ENCODE measurements at regions not wholly inside any gene's neighbourhood (a gene's known extent, or its start where the extent isn't known, plus 50 kb on each side); places are given as distances from the start of the nearest gene placed in this dataset.
A peak's percentile ranks its signal among the peaks of the same experiment; 100 is the strongest.

DNA sequence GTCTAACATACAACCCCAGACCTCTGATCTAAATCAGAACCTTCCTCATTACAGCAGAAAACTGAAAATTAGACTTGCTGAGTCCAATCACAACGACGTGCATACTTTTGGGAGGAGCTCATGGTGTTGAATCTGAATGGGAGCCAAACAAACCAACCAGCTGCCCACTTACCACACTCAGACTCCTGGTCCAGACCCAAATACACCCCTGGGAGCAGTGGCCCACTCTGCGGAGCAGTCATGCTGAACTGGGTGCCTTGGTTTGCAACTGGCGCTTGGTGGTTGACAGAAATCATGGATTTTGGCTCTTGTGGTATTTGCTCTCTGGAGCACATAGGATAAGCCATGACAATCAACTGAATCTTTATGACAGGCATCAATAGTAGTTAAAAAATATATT lies 253.6 kb upstream of the TNP1 start:
- H3K9me3 ChIP-seq (ENCODE audit: insufficient read depth, low read depth, low read length): no peaks in the 10 kb centered on the region
- WGBS (ENCODE audit: extremely low coverage, insufficient coverage, insufficient read length): no CpG with 5 or more reads among the region's 4 CpGs
- no peaks in the 10 kb centered on the region for H3K27me3 ChIP-seq (ENCODE audit: insufficient read depth, low read length)
- no peak overlapping the region for H2AFZ ChIP-seq (ENCODE audit: insufficient read depth, low read length, poor library complexity)
- no peak overlapping the region for H3K4me2 ChIP-seq (ENCODE audit: low read length)
- H3K9ac ChIP-seq (ENCODE audit: low read length): no peak overlapping the region
- no peak overlapping the region for H2BK12ac ChIP-seq (ENCODE audit: low read length)
- H2BK120ac ChIP-seq (ENCODE audit: insufficient read depth, low read length, poor library complexity): no peak overlapping the region
- DNase-seq: no peak
- H4K8ac ChIP-seq (ENCODE audit: low read depth, low read length): no peak overlapping the region
- no peak overlapping the region for H3K4me3 ChIP-seq (ENCODE audit: low read depth, low read length)
- peaks cover 0 to 2% of the 10 kb centered on the region in 2 experiments for H3K4me1 ChIP-seq (ENCODE audit: control insufficient read depth in 1 of 2, insufficient read depth in 2 of 2, low read length in 2 of 2)
- no peak overlapping the region for H3K14ac ChIP-seq (ENCODE audit: low read length)
- H3K18ac ChIP-seq (ENCODE audit: low read length): no peak overlapping the region
- H4K91ac ChIP-seq (ENCODE audit: low read depth, low read length): no peak overlapping the region
- H3K4ac ChIP-seq (ENCODE audit: low read depth, low read length): no peak overlapping the region
- H3K79me2 ChIP-seq (ENCODE audit: control insufficient read depth, insufficient read depth, low read length, poor library complexity): no peaks in the 10 kb centered on the region
- H3K27ac ChIP-seq (ENCODE audit: low read depth, low read length): no peak overlapping the region
- H3K79me1 ChIP-seq (ENCODE audit: low read length): peaks cover 3% of the 10 kb centered on the region
- no peak overlapping the region for H2AK5ac ChIP-seq (ENCODE audit: low read length)
- no peak overlapping the region for H3K23ac ChIP-seq (ENCODE audit: low read length)
- H3K36me3 ChIP-seq (ENCODE audit: control insufficient read depth in 1 of 2, insufficient read depth in 2 of 2, low read length in 2 of 2): no peaks in the 10 kb centered on the region
- H4K12ac ChIP-seq (ENCODE audit: low read depth, low read length): no peak overlapping the region
- no peak overlapping the region for H2BK5ac ChIP-seq (ENCODE audit: low read depth, low read length, poor library complexity)

DNA sequence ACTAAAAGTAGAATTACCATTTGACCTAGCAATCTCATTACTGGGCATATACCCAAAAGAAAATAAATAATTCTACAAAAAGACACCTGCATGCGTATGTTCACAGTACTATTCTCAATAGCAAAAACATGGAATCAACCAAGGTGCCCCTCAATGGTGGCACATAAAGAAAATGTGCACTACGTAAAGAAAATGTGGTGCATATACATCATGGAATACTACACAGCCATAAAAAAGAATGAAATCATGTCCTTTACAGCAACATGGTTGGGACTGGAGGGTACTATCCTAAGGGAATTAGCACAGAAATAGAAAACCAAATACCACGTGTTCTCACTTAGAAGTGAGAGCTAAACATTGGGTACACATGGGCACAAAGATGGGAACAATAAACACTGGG lies 250.7 kb upstream of the TNP1 start:
- no peak overlapping the region for H3K9ac ChIP-seq (ENCODE audit: low read length)
- H3K4ac ChIP-seq (ENCODE audit: low read depth, low read length): no peak overlapping the region
- no peaks in the 10 kb centered on the region for H3K9me3 ChIP-seq (ENCODE audit: insufficient read depth, low read depth, low read length)
- H3K23ac ChIP-seq (ENCODE audit: low read length): no peak overlapping the region
- H3K79me2 ChIP-seq (ENCODE audit: control insufficient read depth, insufficient read depth, low read length, poor library complexity): no peaks in the 10 kb centered on the region
- H3K79me1 ChIP-seq (ENCODE audit: low read length): peaks cover 8% of the 10 kb centered on the region
- no peak overlapping the region for H2BK5ac ChIP-seq (ENCODE audit: low read depth, low read length, poor library complexity)
- no peak for DNase-seq
- no peak overlapping the region for H2BK12ac ChIP-seq (ENCODE audit: low read length)
- H4K8ac ChIP-seq (ENCODE audit: low read depth, low read length): no peak overlapping the region
- H2BK120ac ChIP-seq (ENCODE audit: insufficient read depth, low read length, poor library complexity): no peak overlapping the region
- H4K91ac ChIP-seq (ENCODE audit: low read depth, low read length): no peak overlapping the region
- no CpG with 5 or more reads among the region's 3 CpGs for WGBS (ENCODE audit: extremely low coverage, insufficient coverage, insufficient read length)
- no peak overlapping the region for H3K18ac ChIP-seq (ENCODE audit: low read length)
- no peaks in the 10 kb centered on the region for H3K27me3 ChIP-seq (ENCODE audit: insufficient read depth, low read length)
- H3K4me3 ChIP-seq (ENCODE audit: low read depth, low read length): no peak overlapping the region
- H3K4me1 ChIP-seq (ENCODE audit: control insufficient read depth in 1 of 2, insufficient read depth in 2 of 2, low read length in 2 of 2): peaks cover 0 to 6% of the 10 kb centered on the region in 2 experiments
- H4K12ac ChIP-seq (ENCODE audit: low read depth, low read length): no peak overlapping the region
- H2AK5ac ChIP-seq (ENCODE audit: low read length): no peak overlapping the region
- no peak overlapping the region for H3K4me2 ChIP-seq (ENCODE audit: low read length)
- H3K36me3 ChIP-seq (ENCODE audit: control insufficient read depth in 1 of 2, insufficient read depth in 2 of 2, low read length in 2 of 2): no peaks in the 10 kb centered on the region
- no peak overlapping the region for H2AFZ ChIP-seq (ENCODE audit: insufficient read depth, low read length, poor library complexity)
- H3K14ac ChIP-seq (ENCODE audit: low read length): no peak overlapping the region
- H3K27ac ChIP-seq (ENCODE audit: low read depth, low read length): no peak overlapping the region

DNA sequence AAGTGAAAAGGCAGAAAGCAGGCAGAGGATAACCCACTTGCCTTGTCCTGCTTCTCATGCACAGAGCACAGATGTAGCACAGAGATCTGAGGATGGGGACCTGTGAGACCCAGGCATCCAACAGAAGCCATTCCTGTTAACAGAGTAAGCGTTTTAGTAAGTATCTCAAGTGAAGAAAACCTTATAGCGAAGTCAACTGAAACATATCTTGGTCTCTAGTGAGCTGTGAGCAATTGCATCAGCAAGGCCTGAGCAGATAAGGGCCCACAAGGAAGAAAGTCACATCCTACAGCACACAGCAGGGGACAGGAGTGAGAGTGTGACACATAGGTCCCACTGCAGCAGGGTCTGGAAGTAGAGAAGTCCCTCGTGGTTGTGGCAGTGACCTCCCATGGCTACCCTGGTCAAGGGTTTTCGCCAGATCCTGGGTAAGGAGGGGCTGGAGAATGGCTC lies 248.7 kb upstream of the TNP1 start:
- H3K79me2 ChIP-seq (ENCODE audit: control insufficient read depth, insufficient read depth, low read length, poor library complexity): no peaks in the 10 kb centered on the region
- H2AFZ ChIP-seq (ENCODE audit: insufficient read depth, low read length, poor library complexity): no peak overlapping the region
- no peak overlapping the region for H4K91ac ChIP-seq (ENCODE audit: low read depth, low read length)
- no peaks in the 10 kb centered on the region for H3K27me3 ChIP-seq (ENCODE audit: insufficient read depth, low read length)
- no peak overlapping the region for H3K4me2 ChIP-seq (ENCODE audit: low read length)
- no CpG with 5 or more reads among the region's 4 CpGs for WGBS (ENCODE audit: extremely low coverage, insufficient coverage, insufficient read length)
- H3K9me3 ChIP-seq (ENCODE audit: insufficient read depth, low read depth, low read length): no peaks in the 10 kb centered on the region
- no peak overlapping the region for H3K18ac ChIP-seq (ENCODE audit: low read length)
- H2BK120ac ChIP-seq (ENCODE audit: insufficient read depth, low read length, poor library complexity): peak overlapping the region; percentile 21
- H3K14ac ChIP-seq (ENCODE audit: low read length): no peak overlapping the region
- no peak overlapping the region for H3K4me3 ChIP-seq (ENCODE audit: low read depth, low read length)
- no peak overlapping the region for H4K8ac ChIP-seq (ENCODE audit: low read depth, low read length)
- no peak overlapping the region for H2BK5ac ChIP-seq (ENCODE audit: low read depth, low read length, poor library complexity)
- no peak overlapping the region for H3K27ac ChIP-seq (ENCODE audit: low read depth, low read length)
- no peak overlapping the region for H3K4ac ChIP-seq (ENCODE audit: low read depth, low read length)
- no peak overlapping the region for H4K12ac ChIP-seq (ENCODE audit: low read depth, low read length)
- H3K79me1 ChIP-seq (ENCODE audit: low read length): peaks cover 11% of the 10 kb centered on the region
- H3K23ac ChIP-seq (ENCODE audit: low read length): no peak overlapping the region
- no peak for DNase-seq
- peaks cover 3 to 11% of the 10 kb centered on the region in 2 experiments for H3K4me1 ChIP-seq (ENCODE audit: control insufficient read depth in 1 of 2, insufficient read depth in 2 of 2, low read length in 2 of 2)
- H2AK5ac ChIP-seq (ENCODE audit: low read length): no peak overlapping the region
- H2BK12ac ChIP-seq (ENCODE audit: low read length): no peak overlapping the region
- no peaks in the 10 kb centered on the region for H3K36me3 ChIP-seq (ENCODE audit: control insufficient read depth in 1 of 2, insufficient read depth in 2 of 2, low read length in 2 of 2)
- no peak overlapping the region for H3K9ac ChIP-seq (ENCODE audit: low read length)

DNA sequence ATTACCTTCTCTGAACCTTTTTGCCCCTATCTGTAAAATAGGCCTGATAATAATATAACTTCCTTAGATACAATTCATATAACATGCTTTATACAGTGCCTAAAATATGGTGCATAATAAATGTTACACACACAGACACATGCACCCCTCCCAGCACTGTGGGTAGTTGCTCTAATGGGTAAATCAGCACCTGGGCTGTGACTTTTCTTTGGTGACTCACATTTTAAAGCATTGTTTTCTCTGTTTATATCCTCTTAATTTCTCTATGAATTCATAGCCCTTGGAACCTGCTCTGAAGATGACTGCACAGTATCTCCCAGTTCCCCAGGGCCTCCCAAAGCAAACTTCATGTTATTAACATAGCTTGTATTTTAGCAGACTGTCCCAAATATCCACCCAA lies 248.2 kb upstream of the TNP1 start:
- Histone ChIP-seq H2BK5ac (ENCODE audit: low read depth, low read length, poor library complexity) (no peak overlapping the region), H4K12ac (ENCODE audit: low read depth, low read length) (no peak overlapping the region), H2BK120ac (ENCODE audit: insufficient read depth, low read length, poor library complexity) (no peak overlapping the region), H3K4me2 (ENCODE audit: low read length) (no peak overlapping the region), H3K36me3 (ENCODE audit: control insufficient read depth in 1 of 2, insufficient read depth in 2 of 2, low read length in 2 of 2) (no peaks in the 10 kb centered on the region), H3K23ac (ENCODE audit: low read length) (no peak overlapping the region), H3K9me3 (ENCODE audit: insufficient read depth, low read depth, low read length) (no peaks in the 10 kb centered on the region), H3K27ac (ENCODE audit: low read depth, low read length) (no peak overlapping the region), H3K4ac (ENCODE audit: low read depth, low read length) (no peak overlapping the region), H4K91ac (ENCODE audit: low read depth, low read length) (no peak overlapping the region), H3K79me2 (ENCODE audit: control insufficient read depth, insufficient read depth, low read length, poor library complexity) (no peaks in the 10 kb centered on the region), H3K18ac (ENCODE audit: low read length) (no peak overlapping the region), H3K27me3 (ENCODE audit: insufficient read depth, low read length) (no peaks in the 10 kb centered on the region), H3K9ac (ENCODE audit: low read length) (no peak overlapping the region), H2AK5ac (ENCODE audit: low read length) (no peak overlapping the region), H2BK12ac (ENCODE audit: low read length) (no peak overlapping the region), H2AFZ (ENCODE audit: insufficient read depth, low read length, poor library complexity) (no peak overlapping the region), H3K4me3 (ENCODE audit: low read depth, low read length) (no peak overlapping the region), H4K8ac (ENCODE audit: low read depth, low read length) (no peak overlapping the region), H3K14ac (ENCODE audit: low read length) (no peak overlapping the region), H3K4me1 (ENCODE audit: control insufficient read depth in 1 of 2, insufficient read depth in 2 of 2, low read length in 2 of 2) (peaks cover 3 to 11% of the 10 kb centered on the region in 2 experiments), H3K79me1 (ENCODE audit: low read length) (peaks cover 12% of the 10 kb centered on the region)
- no peak for DNase-seq
